WTC11 (cell line): ENCODE measurements at regions not wholly inside any gene's neighbourhood (a gene's known extent, or its start where the extent isn't known, plus 50 kb on each side); places are given as distances from the start of the nearest gene placed in this dataset.

Experiments used
- ATAC-seq: fragments of 200-7000 bp; cut with Tn5 transposase; 2 replicates; pipeline ENCODE4 v1.10.0; 2021; ENCODE audit warnings: mild to moderate bottlenecking, moderate library complexity
- CTCF ChIA-PET: fragments of 300-600 bp; sonication (Branson Sonifier 250); formaldehyde crosslinking; loops from one replicate; lab custom pipeline; 2021; ENCODE audit warnings: antibody characterized with exemption; lab: Charles Lee
- POLR2A ChIA-PET: fragments of 350-600 bp; sonication (Branson Sonifier 250); formaldehyde crosslinking; loops from one replicate; lab custom pipeline; 2021; ENCODE audit warnings: antibody characterized with exemption; lab: Charles Lee
- DNase-seq: peaks from one replicate; pipeline ENCODE4 v3.0.0; 2021; ENCODE audit warnings: low spot score
- H3K27ac Mint-ChIP-seq: 2 replicates; pipeline ENCODE4 v1.8.0; 2021; ENCODE audit warnings: mixed read lengths
- H3K27me3 Mint-ChIP-seq: 2 replicates; pipeline ENCODE4 v1.8.0; 2021; ENCODE audit warnings: low read depth, mild to moderate bottlenecking, moderate library complexity, mixed read lengths
- H3K36me3 Mint-ChIP-seq: 2 replicates; pipeline ENCODE4 v1.8.0; 2021; ENCODE audit warnings: mixed read lengths
- H3K4me1 Mint-ChIP-seq: 2 replicates; pipeline ENCODE4 v1.8.0; 2022; ENCODE audit warnings: mixed read lengths
- H3K4me3 Mint-ChIP-seq: 2 replicates; pipeline ENCODE4 v1.8.0; 2021; ENCODE audit warnings: mild to moderate bottlenecking, moderate library complexity, mixed read lengths
- H3K9me3 Mint-ChIP-seq: 2 replicates; pipeline ENCODE4 v1.8.0; 2021; ENCODE audit warnings: mixed read lengths
- AR ChIP-seq: fragments of 250-450 bp; sonication (Bioruptor Pico); IDR thresholded peaks from 2 replicates; pipeline ENCODE4 v1.9.0; 2021; ENCODE audit warnings: mild to moderate bottlenecking
- ATF1 ChIP-seq: sonication (generic); formaldehyde crosslinking; IDR thresholded peaks from 2 replicates; pipeline ENCODE4 v1.8.1; 2023; ENCODE audit warnings: mild to moderate bottlenecking, moderate library complexity, missing genetic modification reagents
- ATF3 ChIP-seq: sonication (generic); formaldehyde crosslinking; conservative IDR thresholded peaks from 2 replicates; pipeline ENCODE4 v1.8.1; 2022; ENCODE audit warnings: mild to moderate bottlenecking, missing genetic modification reagents
- CDX4 ChIP-seq: fragments of 250-450 bp; sonication (Bioruptor Pico); IDR thresholded peaks from 2 replicates; pipeline ENCODE4 v1.9.0; 2021; ENCODE audit warnings: moderate library complexity, mild to moderate bottlenecking, inconsistent platforms, borderline replicate concordance
- E2F5 ChIP-seq: sonication (generic); formaldehyde crosslinking; IDR thresholded peaks from 2 replicates; pipeline ENCODE4 v1.8.1; 2022; ENCODE audit warnings: mild to moderate bottlenecking, moderate library complexity, missing genetic modification reagents
- ERG ChIP-seq: fragments of 250-450 bp; sonication (Bioruptor Pico); IDR thresholded peaks from 2 replicates; pipeline ENCODE4 v1.8.0; 2021; ENCODE audit warnings: mild to moderate bottlenecking
- ESRRA ChIP-seq: sonication (generic); formaldehyde crosslinking; IDR thresholded peaks from 2 replicates; pipeline ENCODE4 v1.8.1; 2022; ENCODE audit warnings: mild to moderate bottlenecking, missing genetic modification reagents, borderline replicate concordance
- HMGXB4 ChIP-seq: sonication (generic); formaldehyde crosslinking; IDR thresholded peaks from 2 replicates; pipeline ENCODE4 v1.8.1; 2023; ENCODE audit warnings: mild to moderate bottlenecking, moderate library complexity, missing genetic modification reagents
- MYBL2 ChIP-seq: sonication (generic); formaldehyde crosslinking; IDR thresholded peaks from 2 replicates; pipeline ENCODE4 v1.8.1; 2023; ENCODE audit warnings: mild to moderate bottlenecking, moderate library complexity, missing genetic modification reagents
- NFE2L1 ChIP-seq: sonication (generic); formaldehyde crosslinking; IDR thresholded peaks from 2 replicates; pipeline ENCODE4 v1.8.1; 2023; ENCODE audit warnings: missing genetic modification reagents
- NR2C2 ChIP-seq: sonication (generic); formaldehyde crosslinking; IDR thresholded peaks from 2 replicates; pipeline ENCODE4 v1.8.0; 2022; ENCODE audit warnings: mild to moderate bottlenecking, missing genetic modification reagents
- NR3C1 ChIP-seq: sonication (generic); formaldehyde crosslinking; conservative IDR thresholded peaks from 2 replicates; pipeline ENCODE4 v1.8.1; 2023; ENCODE audit warnings: low read depth, mild to moderate bottlenecking, missing genetic modification reagents
- PRRX2 ChIP-seq: fragments of 250-450 bp; sonication (Bioruptor Pico); IDR thresholded peaks from 2 replicates; pipeline ENCODE4 v1.8.0; 2021; ENCODE audit warnings: mild to moderate bottlenecking
- USF1 ChIP-seq: sonication (generic); formaldehyde crosslinking; IDR thresholded peaks from 2 replicates; pipeline ENCODE4 v1.8.0; 2022; ENCODE audit warnings: mild to moderate bottlenecking, missing genetic modification reagents
- ZNF423 ChIP-seq: fragments of 250-450 bp; sonication (Bioruptor Pico); IDR thresholded peaks from 2 replicates; pipeline ENCODE4 v2.1.2; 2022; ENCODE audit warnings: mild to moderate bottlenecking, moderate library complexity
- ZNF425 ChIP-seq: fragments of 250-450 bp; sonication (Bioruptor Pico); conservative IDR thresholded peaks from 2 replicates; pipeline ENCODE4 v1.9.0; 2021; ENCODE audit warnings: mild to moderate bottlenecking
- ZNF512 ChIP-seq: sonication (generic); formaldehyde crosslinking; IDR thresholded peaks from 2 replicates; pipeline ENCODE4 v1.8.1; 2022; ENCODE audit warnings: missing genetic modification reagents, borderline replicate concordance
- ZSCAN18 ChIP-seq: fragments of 250-450 bp; sonication (Bioruptor Pico); IDR thresholded peaks from 2 replicates; pipeline ENCODE4 v2.1.2; 2022; ENCODE audit warnings: mild to moderate bottlenecking, moderate library complexity

GRCh38 chr12:94841904-94842610 is 161.4 kb downstream of the NDUFA12 start (continued):
- no peak for TF ChIP-seq ZSCAN18 (CRISPR knock-in tag)
- TF ChIP-seq ATF3 (CRISPR knock-in tag): no peak
- TF ChIP-seq USF1 (CRISPR knock-in tag): no peak
- no peak for TF ChIP-seq ZNF425
- TF ChIP-seq HMGXB4 (CRISPR knock-in tag): no peak

GRCh38 chr12:94841177-94841576 is 162.3 kb downstream of the NDUFA12 start:
- ATAC-seq: no peak; the same call in 1 of the 2 replicates
- no peak overlapping the region for H3K27ac Mint-ChIP-seq
- ChIA-PET CTCF (no interaction called here), POLR2A (no interaction called here)
- no peak for DNase-seq
- peaks cover 18% of the 10 kb centered on the region for H3K9me3 Mint-ChIP-seq
- no peak for TF ChIP-seq AR
- TF ChIP-seq E2F5 (CRISPR knock-in tag): no peak
- no peak for TF ChIP-seq CDX4 (CRISPR knock-in tag)
- no peak for TF ChIP-seq NR3C1
- TF ChIP-seq PRRX2 (CRISPR knock-in tag): no peak
- no peak for TF ChIP-seq ATF1 (CRISPR knock-in tag)
- no peak for TF ChIP-seq NR2C2 (CRISPR knock-in tag)
- no peak for TF ChIP-seq ERG (CRISPR knock-in tag)
- no peak for TF ChIP-seq ZNF423 (CRISPR knock-in tag)
- TF ChIP-seq MYBL2 (CRISPR knock-in tag): no peak
- no peak for TF ChIP-seq ATF3 (CRISPR knock-in tag)
- TF ChIP-seq ZNF512 (CRISPR knock-in tag): no peak
- no peak for TF ChIP-seq ESRRA
- TF ChIP-seq NFE2L1 (CRISPR knock-in tag): no peak
- peaks cover 8% of the 10 kb centered on the region for H3K4me1 Mint-ChIP-seq
- H3K4me3 Mint-ChIP-seq: no peak overlapping the region
- H3K36me3 Mint-ChIP-seq: peaks cover 8% of the 10 kb centered on the region
- no peaks in the 10 kb centered on the region for H3K27me3 Mint-ChIP-seq
